Gastroesophageal sphincter (tissue), 3 donors: ENCODE measurements at regions not wholly inside any gene's neighbourhood (a gene's known extent, or its start where the extent isn't known, plus 50 kb on each side); places are given as distances from the start of the nearest gene placed in this dataset.

Experiments used
- CTCF ChIP-seq, 4 experiments: fragments of 200-600 bp in 2 of 4; fragments of 450-650 bp in 2 of 4; sonication (generic) in 1 of 4; IDR thresholded peaks; one replicate each; pipeline ENCODE4 v1.5.1; 2017 to 2019; ENCODE audit warnings: antibody characterized with exemption in 4 of 4, mild to moderate bottlenecking in 2 of 4, moderate library complexity in 2 of 4
- EP300 ChIP-seq: sonication (generic); formaldehyde crosslinking; IDR thresholded peaks from one replicate; pipeline ENCODE4 v1.6.1; 2017; ENCODE audit warnings: antibody characterized with exemption, mild to moderate bottlenecking
- POLR2A ChIP-seq, 2 donors: fragments of 450-650 bp; IDR thresholded peaks; one replicate each; pipeline ENCODE4 v1.6.1; 2017; ENCODE audit warnings: antibody characterized with exemption in 2 of 2, mild to moderate bottlenecking in 2 of 2, moderate library complexity in 1 of 2
- POLR2AphosphoS5 ChIP-seq: sonication (generic); formaldehyde crosslinking; IDR thresholded peaks from one replicate; pipeline ENCODE4 v1.6.1; 2017; ENCODE audit warnings: antibody characterized with exemption

- no peak for TF ChIP-seq CTCF (IDR thresholded peaks at IDR 0.05)
- TF ChIP-seq POLR2A (IDR thresholded peaks at IDR 0.05): no peak
- no peak for TF ChIP-seq EP300
- TF ChIP-seq POLR2AphosphoS5: no peak
These were observed 75.5 kb upstream of the CBLB start for GRCh38 chr3:105944276-105944675.
